ENCODE measurements at regions not wholly inside any gene's neighbourhood (a gene's known extent, or its start where the extent isn't known, plus 50 kb on each side); places are given as distances from the start of the nearest gene placed in this dataset.

- no peak overlapping the region for H3K27ac ChIP-seq
- TF ChIP-seq EP300 (IDR thresholded peaks at IDR 0.05), result no peak
- no peak for TF ChIP-seq POLR2AphosphoS5 (IDR thresholded peaks at IDR 0.05)
- no peak for TF ChIP-seq POLR2A (IDR thresholded peaks at IDR 0.05)
- no peak for TF ChIP-seq CTCF (IDR thresholded peaks at IDR 0.05)
- H3K4me1 ChIP-seq, result peaks cover 0 to 17% (median 0%) of the 10 kb centered on the region in 3 donors
- WGBS, 2 donors (ENCODE audit: low coverage in 1 of 2), result 79 to 92% methylated on average over 2 to 5 of the region's 6 CpGs
- H3K4me3 ChIP-seq, result no peak overlapping the region
- H3K27me3 ChIP-seq, result no peaks in the 10 kb centered on the region
- H3K36me3 ChIP-seq, result no peaks in the 10 kb centered on the region
- H3K9me3 ChIP-seq, result no peaks in the 10 kb centered on the region
- ATAC-seq, result no peak
Measured at GRCh38 chr1:234733427-234733826, 123.4 kb upstream of the IRF2BP2 start.

GRCh38 chr1:234732671-234733390, 122.9 kb upstream of the IRF2BP2 start:
- Histone ChIP-seq H3K27me3 (no peaks in the 10 kb centered on the region), H3K4me3 (no peak overlapping the region), H3K4me1 (peaks cover 0 to 23% (median under 1%) of the 10 kb centered on the region in 3 donors), H3K27ac (no peak overlapping the region), H3K36me3 (no peaks in the 10 kb centered on the region), H3K9me3 (no peaks in the 10 kb centered on the region)
- TF ChIP-seq EP300 (IDR thresholded peaks at IDR 0.05), result no peak
- no peak for TF ChIP-seq POLR2AphosphoS5 (IDR thresholded peaks at IDR 0.05)
- TF ChIP-seq POLR2A (IDR thresholded peaks at IDR 0.05), result no peak
- no peak for TF ChIP-seq CTCF (IDR thresholded peaks at IDR 0.05)
- ATAC-seq, result no peak
- WGBS, 2 donors (ENCODE audit: low coverage in 1 of 2), result 92 to 95% methylated on average over 4 to 12 of the region's 16 CpGs

GRCh38 chr1:234732260-234732659, 122.3 kb upstream of the IRF2BP2 start:
- 93 to 95% methylated on average over 3 to 8 of the region's 9 CpGs for WGBS, 2 donors (ENCODE audit: low coverage in 1 of 2)
- no peaks in the 10 kb centered on the region for H3K27me3 ChIP-seq
- H3K36me3 ChIP-seq, result no peaks in the 10 kb centered on the region
- H3K27ac ChIP-seq, result no peak overlapping the region
- ATAC-seq, result no peak
- no peaks in the 10 kb centered on the region for H3K9me3 ChIP-seq
- no peak overlapping the region for H3K4me3 ChIP-seq
- TF ChIP-seq EP300 (IDR thresholded peaks at IDR 0.05) (no peak), POLR2A (IDR thresholded peaks at IDR 0.05) (no peak), POLR2AphosphoS5 (IDR thresholded peaks at IDR 0.05) (no peak), CTCF (IDR thresholded peaks at IDR 0.05) (no peak)
- H3K4me1 ChIP-seq, result peaks cover 2 to 29% (median 6%) of the 10 kb centered on the region in 3 donors

GRCh38 chr1:234731569-234732085, 121.6 kb upstream of the IRF2BP2 start:
- Histone ChIP-seq H3K36me3 (no peaks in the 10 kb centered on the region), H3K9me3 (no peaks in the 10 kb centered on the region), H3K27ac (no peak overlapping the region), H3K4me1 (peaks cover 8 to 35% (median 11%) of the 10 kb centered on the region in 3 donors), H3K4me3 (no peak overlapping the region), H3K27me3 (no peaks in the 10 kb centered on the region)
- TF ChIP-seq EP300 (IDR thresholded peaks at IDR 0.05) (no peak), CTCF (IDR thresholded peaks at IDR 0.05) (no peak), POLR2A (IDR thresholded peaks at IDR 0.05) (no peak)
- peak; percentile 50 for ATAC-seq
- WGBS, 2 donors (ENCODE audit: low coverage in 1 of 2), result 47 to 72% methylated on average over 5 to 7 of the region's 10 CpGs
